Testis (tissue), 2 donors: ENCODE measurements at regions not wholly inside any gene's neighbourhood (a gene's known extent, or its start where the extent isn't known, plus 50 kb on each side); places are given as distances from the start of the nearest gene placed in this dataset.

Experiments used
- DNase-seq: peaks from one replicate; pipeline ENCODE4 v3.0.0-alpha.2; 2019
- H3K27ac ChIP-seq, 2 donors: fragments of 200-600 bp; sonication (generic); one replicate each; pipeline ENCODE4 v1.5.1; 2019
- H3K27me3 ChIP-seq: fragments of 200-600 bp; sonication (generic); one replicate; pipeline ENCODE4 v1.5.1; 2019
- H3K36me3 ChIP-seq: fragments of 200-600 bp; sonication (generic); one replicate; pipeline ENCODE4 v1.5.1; 2017; ENCODE audit warnings: low read depth; ENCODE audit errors: missing control alignments
- H3K4me1 ChIP-seq: fragments of 200-600 bp; sonication (generic); one replicate; pipeline ENCODE4 v1.5.1; 2019
- H3K4me3 ChIP-seq, 2 donors: fragments of 200-600 bp; sonication (generic); one replicate each; pipeline ENCODE4 v1.5.1; 2017 to 2019
- H3K9me3 ChIP-seq: fragments of 200-600 bp; sonication (generic); one replicate; pipeline ENCODE4 v1.5.1; 2017
- POLR2A ChIP-seq: fragments of 450-650 bp; IDR thresholded peaks from one replicate; pipeline ENCODE4 v1.6.1; 2017; ENCODE audit warnings: antibody characterized with exemption, mild to moderate bottlenecking, moderate library complexity
- WGBS, 2 donors: methylation state at CpG; one replicate each; pipeline ENCODE4 v1.1.5; 2018; 5-methylcytosine and 5-hydroxymethylcytosine counted together
- intact Hi-C: fragments of 100-400 bp; cut with DNase I; formaldehyde crosslinking; loops from one replicate; pipeline ENCODE4 v1.15.1; 2023; ENCODE audit warnings: low total_unique reads
- TF ChIP-seq, protein P1 (sequence below), 3 experiments: fragments of 450-650 bp in 2 of 3; fragments of 200-600 bp in 1 of 3; sonication (generic) in 1 of 3; IDR thresholded peaks; one replicate each; pipeline ENCODE4 v1.5.1; 2016 to 2019; ENCODE audit warnings: antibody characterized with exemption in 3 of 3, mild to moderate bottlenecking in 2 of 3, moderate library complexity in 1 of 3

DNA sequence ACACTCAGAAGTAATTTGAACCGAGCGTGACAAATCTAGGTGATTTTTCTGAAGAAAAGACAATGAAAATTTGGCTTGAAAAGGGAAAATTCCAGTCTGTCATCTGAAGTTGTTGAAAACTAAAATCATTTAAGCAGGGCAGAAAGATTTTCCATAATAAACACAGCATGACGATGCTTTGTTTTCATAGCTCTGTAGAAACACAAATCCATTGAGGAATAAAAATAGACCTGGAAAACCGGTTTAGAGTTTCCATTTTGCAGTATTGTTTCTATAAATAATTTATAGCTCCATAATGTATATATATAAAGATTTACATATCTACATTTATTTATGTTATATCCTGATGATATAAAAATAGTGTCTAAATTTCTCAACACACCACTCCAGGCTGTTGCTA lies 1918.5 kb upstream of the FLRT2 start:
- Histone ChIP-seq H3K27ac (no peak overlapping the region), H3K9me3 (no peaks in the 10 kb centered on the region), H3K27me3 (no peaks in the 10 kb centered on the region), H3K4me3 (no peak overlapping the region), H3K4me1 (no peaks in the 10 kb centered on the region), H3K36me3 (no peaks in the 10 kb centered on the region)
- TF ChIP-seq, protein P1, sequence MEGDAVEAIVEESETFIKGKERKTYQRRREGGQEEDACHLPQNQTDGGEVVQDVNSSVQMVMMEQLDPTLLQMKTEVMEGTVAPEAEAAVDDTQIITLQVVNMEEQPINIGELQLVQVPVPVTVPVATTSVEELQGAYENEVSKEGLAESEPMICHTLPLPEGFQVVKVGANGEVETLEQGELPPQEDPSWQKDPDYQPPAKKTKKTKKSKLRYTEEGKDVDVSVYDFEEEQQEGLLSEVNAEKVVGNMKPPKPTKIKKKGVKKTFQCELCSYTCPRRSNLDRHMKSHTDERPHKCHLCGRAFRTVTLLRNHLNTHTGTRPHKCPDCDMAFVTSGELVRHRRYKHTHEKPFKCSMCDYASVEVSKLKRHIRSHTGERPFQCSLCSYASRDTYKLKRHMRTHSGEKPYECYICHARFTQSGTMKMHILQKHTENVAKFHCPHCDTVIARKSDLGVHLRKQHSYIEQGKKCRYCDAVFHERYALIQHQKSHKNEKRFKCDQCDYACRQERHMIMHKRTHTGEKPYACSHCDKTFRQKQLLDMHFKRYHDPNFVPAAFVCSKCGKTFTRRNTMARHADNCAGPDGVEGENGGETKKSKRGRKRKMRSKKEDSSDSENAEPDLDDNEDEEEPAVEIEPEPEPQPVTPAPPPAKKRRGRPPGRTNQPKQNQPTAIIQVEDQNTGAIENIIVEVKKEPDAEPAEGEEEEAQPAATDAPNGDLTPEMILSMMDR (IDR thresholded peaks at IDR 0.05): no peak
- 60 to 75% methylated on average over 4 of the region's 4 CpGs for WGBS, 2 donors
- intact Hi-C loops: no loop called here
- no peak for DNase-seq

- no peaks in the 10 kb centered on the region for H3K27me3 ChIP-seq
- H3K4me1 ChIP-seq: no peaks in the 10 kb centered on the region
- H3K4me3 ChIP-seq: no peak overlapping the region
- no peak overlapping the region for H3K27ac ChIP-seq
- intact Hi-C loops: no loop called here
- H3K36me3 ChIP-seq: no peaks in the 10 kb centered on the region
- DNase-seq: no peak
- TF ChIP-seq, protein P1 (IDR thresholded peaks at IDR 0.05): no peak
- no peak for TF ChIP-seq POLR2A
- no peaks in the 10 kb centered on the region for H3K9me3 ChIP-seq
These were observed 1918.0 kb upstream of the FLRT2 start for GRCh38 chr14:83611906-83612390.

DNA sequence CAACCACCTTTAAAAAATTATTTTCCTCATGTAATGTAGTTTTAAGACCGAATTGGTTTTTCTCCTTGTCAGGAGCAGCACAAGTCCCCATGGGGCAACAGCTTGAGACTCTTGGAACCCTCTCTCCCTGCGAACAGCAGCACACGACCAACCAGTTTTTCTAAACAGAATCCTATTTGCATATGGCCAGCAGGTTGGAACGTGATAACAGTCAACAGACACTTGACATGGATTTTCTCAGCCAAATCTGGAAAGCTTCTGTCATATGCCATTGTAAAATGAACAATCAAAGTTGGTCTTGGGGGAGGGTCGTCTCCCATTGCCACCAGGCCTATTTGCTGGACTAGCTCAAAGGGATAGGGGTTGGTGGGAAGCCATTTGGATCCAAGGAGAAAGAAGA lies 1915.0 kb upstream of the FLRT2 start:
- H3K4me1 ChIP-seq: no peaks in the 10 kb centered on the region
- H3K9me3 ChIP-seq: no peaks in the 10 kb centered on the region
- no peak for DNase-seq
- no peaks in the 10 kb centered on the region for H3K36me3 ChIP-seq
- WGBS, 2 donors: 60 to 67% methylated on average over 5 of the region's 5 CpGs
- intact Hi-C loops: no loop called here
- H3K27ac ChIP-seq: no peak overlapping the region
- H3K27me3 ChIP-seq: no peaks in the 10 kb centered on the region
- TF ChIP-seq POLR2A: no peak
- no peak overlapping the region for H3K4me3 ChIP-seq

GRCh38 chr14:83624541-83624940 lies 1905.4 kb upstream of the FLRT2 start:
- intact Hi-C loops: no loop called here
- Histone ChIP-seq H3K27me3 (no peaks in the 10 kb centered on the region), H3K9me3 (no peaks in the 10 kb centered on the region), H3K4me3 (no peak overlapping the region), H3K4me1 (no peaks in the 10 kb centered on the region), H3K27ac (no peak overlapping the region), H3K36me3 (no peaks in the 10 kb centered on the region)
- DNase-seq: no peak
- no peak for TF ChIP-seq POLR2A
- TF ChIP-seq, protein P1 (IDR thresholded peaks at IDR 0.05): no peak
- WGBS, 2 donors: 33 to 52% methylated on average over 1 of the region's 1 CpG

DNA sequence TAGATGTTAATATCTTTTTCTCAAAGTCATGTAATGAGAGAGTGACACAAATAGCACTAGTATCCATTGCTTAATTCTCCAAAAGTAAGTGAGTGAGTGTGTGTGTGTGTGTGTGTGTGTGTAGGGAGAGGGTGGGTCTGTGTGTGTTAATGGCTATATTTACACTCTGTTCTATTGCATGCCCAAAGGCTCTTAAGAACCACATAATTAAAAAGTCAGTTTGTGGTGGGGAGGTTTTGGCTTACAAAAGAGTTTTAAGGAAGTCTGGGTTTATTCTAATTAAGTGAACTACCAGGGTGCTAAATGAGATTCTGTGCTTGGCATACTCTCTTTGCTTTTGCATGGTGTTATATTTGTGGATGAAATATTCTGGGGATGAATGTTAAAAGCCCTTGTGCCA lies 1897.6 kb upstream of the FLRT2 start:
- Histone ChIP-seq H3K36me3 (no peaks in the 10 kb centered on the region), H3K4me3 (no peak overlapping the region), H3K4me1 (no peaks in the 10 kb centered on the region), H3K9me3 (no peaks in the 10 kb centered on the region), H3K27me3 (no peaks in the 10 kb centered on the region), H3K27ac (no peak overlapping the region)
- no peak for DNase-seq
- TF ChIP-seq, protein P1 (IDR thresholded peaks at IDR 0.05): no peak
- TF ChIP-seq POLR2A: no peak
- intact Hi-C loops: no loop called here
